Body of pancreas (tissue), 4 donors: ENCODE measurements at regions not wholly inside any gene's neighbourhood (a gene's known extent, or its start where the extent isn't known, plus 50 kb on each side); places are given as distances from the start of the nearest gene placed in this dataset.

Source experiments
- POLR2A ChIP-seq, 3 donors: fragments of 450-650 bp; IDR thresholded peaks; one replicate each; pipeline ENCODE4 v1.6.1; 2016; ENCODE audit warnings: antibody characterized with exemption in 3 of 3, mild to moderate bottlenecking in 2 of 3
- TF ChIP-seq, protein P1 (sequence below), 7 experiments: fragments of 450-650 bp in 4 of 7; fragments of 200-600 bp in 3 of 7; sonication (generic) in 3 of 7; IDR thresholded peaks; one replicate each; pipeline ENCODE4 v1.5.1; 2016 to 2019; ENCODE audit warnings: antibody characterized with exemption in 7 of 7

DNA sequence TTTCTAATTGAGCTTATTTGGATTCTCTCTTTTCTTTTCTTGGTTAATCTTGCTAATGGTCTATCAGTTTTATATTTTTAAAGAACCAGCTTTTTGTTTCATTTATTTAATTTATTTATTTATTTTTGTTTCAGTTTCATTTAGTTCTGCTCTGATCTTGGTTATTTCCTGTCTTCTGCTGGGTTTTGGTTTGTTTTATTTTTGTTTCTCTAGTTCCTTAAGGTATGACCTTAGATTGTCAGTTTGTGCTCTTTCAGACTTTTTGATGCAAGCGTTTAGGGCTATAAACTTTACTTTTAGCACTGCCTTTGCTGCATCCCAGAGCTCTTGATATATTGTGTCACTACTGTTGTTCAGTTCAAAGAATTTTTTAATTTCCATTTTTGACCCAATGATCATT lies 149.7 kb upstream of the SLC25A13 start:
- TF ChIP-seq, protein P1, sequence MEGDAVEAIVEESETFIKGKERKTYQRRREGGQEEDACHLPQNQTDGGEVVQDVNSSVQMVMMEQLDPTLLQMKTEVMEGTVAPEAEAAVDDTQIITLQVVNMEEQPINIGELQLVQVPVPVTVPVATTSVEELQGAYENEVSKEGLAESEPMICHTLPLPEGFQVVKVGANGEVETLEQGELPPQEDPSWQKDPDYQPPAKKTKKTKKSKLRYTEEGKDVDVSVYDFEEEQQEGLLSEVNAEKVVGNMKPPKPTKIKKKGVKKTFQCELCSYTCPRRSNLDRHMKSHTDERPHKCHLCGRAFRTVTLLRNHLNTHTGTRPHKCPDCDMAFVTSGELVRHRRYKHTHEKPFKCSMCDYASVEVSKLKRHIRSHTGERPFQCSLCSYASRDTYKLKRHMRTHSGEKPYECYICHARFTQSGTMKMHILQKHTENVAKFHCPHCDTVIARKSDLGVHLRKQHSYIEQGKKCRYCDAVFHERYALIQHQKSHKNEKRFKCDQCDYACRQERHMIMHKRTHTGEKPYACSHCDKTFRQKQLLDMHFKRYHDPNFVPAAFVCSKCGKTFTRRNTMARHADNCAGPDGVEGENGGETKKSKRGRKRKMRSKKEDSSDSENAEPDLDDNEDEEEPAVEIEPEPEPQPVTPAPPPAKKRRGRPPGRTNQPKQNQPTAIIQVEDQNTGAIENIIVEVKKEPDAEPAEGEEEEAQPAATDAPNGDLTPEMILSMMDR (IDR thresholded peaks at IDR 0.05) = no peak
- no peak for TF ChIP-seq POLR2A (IDR thresholded peaks at IDR 0.05)
